ENCODE measurements at regions not wholly inside any gene's neighbourhood (a gene's known extent, or its start where the extent isn't known, plus 50 kb on each side); places are given as distances from the start of the nearest gene placed in this dataset.

DNA sequence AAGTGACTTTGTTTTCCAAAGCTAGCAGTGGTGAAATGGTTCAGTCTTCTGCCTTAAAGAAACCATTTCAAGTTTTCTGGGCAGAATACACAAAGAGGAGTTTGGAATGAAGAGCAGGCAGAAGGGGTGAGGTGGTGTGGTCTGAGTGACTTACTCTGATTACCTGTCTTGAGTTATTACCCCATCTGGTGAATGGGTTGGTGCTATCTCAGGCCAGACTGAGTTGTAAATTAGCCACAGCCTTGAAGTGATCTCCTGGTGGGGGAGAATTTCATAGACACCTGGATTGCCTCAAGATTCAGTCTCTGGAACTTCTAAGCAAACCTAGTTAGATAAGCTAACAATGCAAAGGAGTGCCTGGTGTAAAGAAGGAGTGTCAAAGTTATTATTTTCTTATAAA lies 983.5 kb upstream of the NXPH2 start:
- no peak overlapping the region for H3K4me3 ChIP-seq (ENCODE audit: low read depth, low read length)
- no peak for DNase-seq (ENCODE audit: low read depth)
- TF ChIP-seq, protein P1, sequence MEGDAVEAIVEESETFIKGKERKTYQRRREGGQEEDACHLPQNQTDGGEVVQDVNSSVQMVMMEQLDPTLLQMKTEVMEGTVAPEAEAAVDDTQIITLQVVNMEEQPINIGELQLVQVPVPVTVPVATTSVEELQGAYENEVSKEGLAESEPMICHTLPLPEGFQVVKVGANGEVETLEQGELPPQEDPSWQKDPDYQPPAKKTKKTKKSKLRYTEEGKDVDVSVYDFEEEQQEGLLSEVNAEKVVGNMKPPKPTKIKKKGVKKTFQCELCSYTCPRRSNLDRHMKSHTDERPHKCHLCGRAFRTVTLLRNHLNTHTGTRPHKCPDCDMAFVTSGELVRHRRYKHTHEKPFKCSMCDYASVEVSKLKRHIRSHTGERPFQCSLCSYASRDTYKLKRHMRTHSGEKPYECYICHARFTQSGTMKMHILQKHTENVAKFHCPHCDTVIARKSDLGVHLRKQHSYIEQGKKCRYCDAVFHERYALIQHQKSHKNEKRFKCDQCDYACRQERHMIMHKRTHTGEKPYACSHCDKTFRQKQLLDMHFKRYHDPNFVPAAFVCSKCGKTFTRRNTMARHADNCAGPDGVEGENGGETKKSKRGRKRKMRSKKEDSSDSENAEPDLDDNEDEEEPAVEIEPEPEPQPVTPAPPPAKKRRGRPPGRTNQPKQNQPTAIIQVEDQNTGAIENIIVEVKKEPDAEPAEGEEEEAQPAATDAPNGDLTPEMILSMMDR (IDR thresholded peaks at IDR 0.05; ENCODE audit: insufficient read depth, low read length) = no peak

DNA sequence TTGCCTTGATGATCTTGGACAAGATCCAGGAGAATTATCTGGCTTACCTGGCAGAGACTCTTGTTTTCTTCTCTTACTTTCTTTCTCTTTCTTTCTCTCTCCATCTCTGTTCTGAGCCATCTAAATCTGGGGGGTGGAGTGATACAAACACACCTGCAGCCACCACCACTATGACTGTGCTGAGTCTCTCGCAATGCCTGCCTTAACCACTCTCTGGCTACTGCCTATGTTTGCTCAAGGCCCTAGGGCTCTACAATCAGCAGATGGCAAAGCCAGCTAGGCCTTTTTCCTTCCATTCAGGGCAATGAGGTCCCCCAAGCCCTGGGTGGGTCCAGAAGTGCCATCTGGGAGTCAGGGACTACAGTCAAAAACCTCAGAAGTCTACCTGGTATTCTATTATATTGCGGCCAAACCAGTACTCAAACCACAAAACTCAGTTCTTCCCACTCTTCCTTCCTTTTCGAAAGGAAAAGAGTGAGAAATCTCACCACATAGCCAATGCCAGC lies 978.9 kb upstream of the NXPH2 start:
- no peak overlapping the region for H3K4me3 ChIP-seq (ENCODE audit: low read depth, low read length)
- TF ChIP-seq, protein P1 (IDR thresholded peaks at IDR 0.05; ENCODE audit: insufficient read depth, low read length) = no peak
- no peak for DNase-seq (ENCODE audit: low read depth)

DNA sequence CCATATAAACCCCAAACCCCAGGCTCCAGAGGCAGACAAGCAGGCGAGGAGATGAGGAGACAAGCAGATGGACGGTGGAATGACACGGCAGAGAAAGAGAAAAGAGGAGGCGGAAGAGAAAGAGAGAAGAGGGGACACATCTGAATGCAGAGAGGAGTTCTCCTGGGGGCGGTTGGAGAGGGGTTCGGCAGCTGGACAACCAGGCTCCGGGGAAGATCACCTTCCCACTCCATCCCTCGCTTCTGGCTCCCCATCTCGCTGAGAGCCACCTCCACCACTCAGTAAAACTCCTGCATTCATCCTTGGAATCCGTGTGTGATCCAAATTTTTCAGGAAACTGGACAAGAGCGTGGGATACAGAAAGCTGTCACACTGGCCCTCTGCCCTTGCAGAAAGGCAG lies 966.7 kb upstream of the NXPH2 start:
- H3K4me3 ChIP-seq (ENCODE audit: low read depth, low read length) = no peak overlapping the region
- no peak for DNase-seq (ENCODE audit: low read depth)
- TF ChIP-seq, protein P1 (IDR thresholded peaks at IDR 0.05; ENCODE audit: insufficient read depth, low read length) = no peak

DNA sequence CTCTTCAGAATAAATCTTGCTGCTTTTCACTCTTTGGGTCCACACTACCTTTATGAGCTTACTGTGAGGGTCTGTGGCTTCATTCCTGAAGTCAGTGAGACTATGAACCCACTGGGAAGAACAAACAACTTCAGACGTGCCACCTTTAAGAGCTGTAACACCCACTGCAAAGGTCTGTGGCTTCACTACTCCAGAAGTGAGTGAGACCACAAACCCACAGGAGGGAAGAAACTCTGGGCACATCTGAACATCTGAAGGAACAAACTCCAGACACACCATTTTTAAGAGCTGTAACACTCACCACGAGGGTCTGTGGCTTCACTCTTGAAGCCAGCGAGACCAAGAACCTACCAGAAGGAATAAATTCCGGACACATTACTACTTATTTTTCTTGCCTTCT lies 964.1 kb upstream of the NXPH2 start:
- no peak overlapping the region for H3K4me3 ChIP-seq (ENCODE audit: low read depth, low read length)
- no peak for DNase-seq (ENCODE audit: low read depth)
- TF ChIP-seq, protein P1 (IDR thresholded peaks at IDR 0.05; ENCODE audit: insufficient read depth, low read length) = no peak

DNA sequence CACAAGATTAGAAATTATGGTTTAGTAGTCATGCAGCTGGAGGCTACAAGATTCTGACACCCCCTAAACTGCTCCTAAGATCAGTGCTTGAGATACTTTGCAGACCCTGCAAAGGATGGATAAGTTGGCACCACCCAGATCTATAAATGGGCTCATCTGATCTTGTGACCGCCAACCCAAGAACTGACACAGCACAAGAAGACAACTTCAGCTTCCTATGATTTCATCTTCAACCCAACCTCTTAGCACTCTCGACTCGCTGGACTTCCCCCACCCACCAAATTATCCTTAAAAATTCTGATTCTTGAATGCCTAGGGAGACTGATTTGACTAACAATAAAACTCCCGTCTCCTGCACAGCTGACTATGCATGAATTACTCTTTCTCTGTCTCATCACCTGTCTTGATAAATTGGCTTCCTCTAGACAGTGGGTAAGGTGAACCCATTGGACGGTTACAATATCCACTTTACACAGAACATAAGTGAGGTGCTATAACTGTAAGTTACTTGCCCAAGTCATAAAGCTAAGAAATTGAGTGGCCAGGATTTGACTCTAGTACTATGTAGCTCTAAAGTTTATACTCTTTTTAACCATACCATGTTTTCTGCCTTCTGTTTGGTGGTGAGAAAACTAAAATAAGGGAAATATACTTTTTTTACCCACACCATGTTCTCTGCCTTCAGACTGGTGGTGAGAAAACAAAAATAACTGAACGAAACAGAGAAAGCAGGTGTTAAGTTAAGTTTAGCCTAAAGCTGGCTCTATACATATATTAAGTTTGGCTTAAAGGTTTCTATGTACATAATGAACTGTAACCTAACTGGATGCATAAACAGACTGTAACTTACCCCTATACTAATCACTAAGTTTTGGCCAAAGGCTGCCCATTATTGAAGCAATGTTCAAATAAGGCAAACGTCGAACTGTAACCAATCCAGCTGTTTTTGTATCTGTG lies 962.3 kb upstream of the NXPH2 start:
- DNase-seq (ENCODE audit: low read depth) = no peak
- TF ChIP-seq, protein P1 (IDR thresholded peaks at IDR 0.05; ENCODE audit: insufficient read depth, low read length) = no peak

DNA sequence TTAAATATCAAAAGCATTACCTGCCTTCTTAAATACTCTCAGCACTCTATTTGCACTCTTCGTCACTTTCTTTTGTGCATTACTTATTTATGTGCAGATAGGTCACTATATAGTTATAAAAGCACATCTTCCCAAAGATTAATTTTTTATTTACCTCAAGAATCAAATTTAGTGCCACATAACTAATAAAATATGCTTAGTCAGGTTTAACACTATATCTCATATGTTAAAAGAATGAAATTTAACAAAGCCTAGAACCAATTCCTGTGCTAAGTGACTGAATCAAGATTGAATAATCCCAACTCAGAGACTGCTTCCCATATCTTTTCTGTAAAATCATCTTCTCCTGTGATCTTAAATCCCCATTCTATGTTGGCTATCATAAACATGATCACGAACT lies 957.5 kb upstream of the NXPH2 start:
- TF ChIP-seq, protein P1 (IDR thresholded peaks at IDR 0.05; ENCODE audit: insufficient read depth, low read length) = no peak
- no peak overlapping the region for H3K4me3 ChIP-seq (ENCODE audit: low read depth, low read length)
- no peak for DNase-seq (ENCODE audit: low read depth)

More for the DNA sequence above, 962.3 kb upstream of the NXPH2 start:
- H3K4me3 ChIP-seq (ENCODE audit: low read depth, low read length) = no peak overlapping the region
